Kidney epithelial cell (primary cell): ENCODE measurements at regions not wholly inside any gene's neighbourhood (a gene's known extent, or its start where the extent isn't known, plus 50 kb on each side); places are given as distances from the start of the nearest gene placed in this dataset.

Experiments
- DNase-seq: peaks from one replicate; pipeline ENCODE4 v3.0.0-alpha.2; 2010; ENCODE audit warnings: low read depth
- H3K27me3 ChIP-seq: 2 replicates; pipeline ENCODE4 v1.6.0; 2011; ENCODE audit warnings: low read length; ENCODE audit not compliant: control insufficient read depth, insufficient read depth
- H3K36me3 ChIP-seq: 2 replicates; pipeline ENCODE4 v1.5.1; 2011; ENCODE audit warnings: low read length; ENCODE audit not compliant: control insufficient read depth, insufficient read depth
- H3K4me3 ChIP-seq: 2 replicates; pipeline ENCODE4 v1.5.1; 2011; ENCODE audit warnings: low read depth, mild to moderate bottlenecking, control low read depth, low read length
- CTCF ChIP-seq: IDR thresholded peaks from 2 replicates; pipeline ENCODE4 v1.5.1; 2011; ENCODE audit warnings: mild to moderate bottlenecking, moderate library complexity, low read length, control low read depth, inconsistent platforms; ENCODE audit not compliant: insufficient read depth, poor library complexity, severe bottlenecking

GRCh38 chr2:188881434-188881833, 92.7 kb upstream of the COL3A1 start:
- Histone ChIP-seq H3K36me3 (no peaks in the 10 kb centered on the region), H3K27me3 (no peaks in the 10 kb centered on the region), H3K4me3 (no peak overlapping the region)
- no peak for TF ChIP-seq CTCF
- DNase-seq, result no peak

- no peaks in the 10 kb centered on the region for H3K36me3 ChIP-seq
- no peak overlapping the region for H3K4me3 ChIP-seq
- no peaks in the 10 kb centered on the region for H3K27me3 ChIP-seq
- no peak for DNase-seq
- no peak for TF ChIP-seq CTCF
These were observed 90.1 kb upstream of the COL3A1 start for GRCh38 chr2:188884046-188884445.

- no peaks in the 10 kb centered on the region for H3K27me3 ChIP-seq
- no peaks in the 10 kb centered on the region for H3K36me3 ChIP-seq
- TF ChIP-seq CTCF, result no peak
- H3K4me3 ChIP-seq, result no peak overlapping the region
- DNase-seq, result no peak
These were observed 89.7 kb upstream of the COL3A1 start for GRCh38 chr2:188884517-188884916.

- DNase-seq, result no peak
- H3K36me3 ChIP-seq, result no peaks in the 10 kb centered on the region
- TF ChIP-seq CTCF, result no peak
- H3K27me3 ChIP-seq, result no peaks in the 10 kb centered on the region
- H3K4me3 ChIP-seq, result no peak overlapping the region
These were observed 85.0 kb upstream of the COL3A1 start for GRCh38 chr2:188889187-188889586.

- no peak for DNase-seq
- Histone ChIP-seq H3K4me3 (no peak overlapping the region), H3K27me3 (no peaks in the 10 kb centered on the region), H3K36me3 (no peaks in the 10 kb centered on the region)
- no peak for TF ChIP-seq CTCF
These were observed 83.4 kb upstream of the COL3A1 start for GRCh38 chr2:188890755-188891154.

- DNase-seq, result no peak
- Histone ChIP-seq H3K4me3 (no peak overlapping the region), H3K36me3 (no peaks in the 10 kb centered on the region), H3K27me3 (no peaks in the 10 kb centered on the region)
- no peak for TF ChIP-seq CTCF
These were observed 81.5 kb upstream of the COL3A1 start for GRCh38 chr2:188892636-188893035.
